ENCODE measurements at regions not wholly inside any gene's neighbourhood (a gene's known extent, or its start where the extent isn't known, plus 50 kb on each side); places are given as distances from the start of the nearest gene placed in this dataset.

DNA sequence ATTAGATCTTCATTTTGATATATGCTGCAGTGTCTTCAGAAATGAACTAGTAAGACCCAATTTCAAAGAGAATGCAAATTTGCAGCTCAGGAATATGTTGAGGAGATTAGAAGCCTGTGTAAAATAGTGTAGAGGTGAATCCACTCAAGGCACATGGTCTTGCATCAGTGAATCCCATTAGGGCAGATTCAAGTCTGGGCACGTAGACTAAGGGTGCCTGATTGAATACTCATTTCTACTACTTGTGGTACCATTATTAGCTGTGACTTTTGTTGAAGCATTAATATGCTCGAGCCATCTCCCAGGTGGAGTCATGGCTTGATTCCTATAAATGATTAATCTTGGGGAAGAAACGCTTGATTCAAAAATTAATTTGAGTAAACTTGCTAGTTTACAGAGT is 129.4 kb downstream of the AKAP11 start:
- H4K20me1 ChIP-seq (ENCODE audit: insufficient read depth), result no peaks in the 10 kb centered on the region
- no peak overlapping the region for H3K9ac ChIP-seq (ENCODE audit: low read length)
- H3K4me2 ChIP-seq (ENCODE audit: low read length), result no peak overlapping the region
- TF ChIP-seq MXI1 (conservative IDR thresholded peaks at IDR 0.05; ENCODE audit: poor library complexity, severe bottlenecking) (no peak), REST (IDR thresholded peaks at IDR 0.05; ENCODE audit: borderline replicate concordance) (no peak), EZH2 (IDR thresholded peaks at IDR 0.05; ENCODE audit: borderline replicate concordance, insufficient read depth, low read length, poor library complexity, severe bottlenecking) (no peak), RAD21 (conservative IDR thresholded peaks at IDR 0.05) (no peak)
- no peaks in the 10 kb centered on the region for H3K79me2 ChIP-seq (replicated peaks; ENCODE audit: insufficient read depth, low read length)
- no peaks in the 10 kb centered on the region for H3K27me3 ChIP-seq (ENCODE audit: insufficient read depth, low read depth, low read length)
- no peak overlapping the region for H3K27ac ChIP-seq (ENCODE audit: low read length)
- no peaks in the 10 kb centered on the region for H3K9me2 ChIP-seq (ENCODE audit: insufficient read depth, low read length)
- H2AFZ ChIP-seq (ENCODE audit: low read depth, low read length), result no peak overlapping the region
- H3F3A ChIP-seq (ENCODE audit: insufficient read depth, low read length, poor library complexity, severe bottlenecking), result no peaks in the 10 kb centered on the region
- no peaks in the 10 kb centered on the region for H3K36me3 ChIP-seq (ENCODE audit: insufficient read depth, low read length)
- H3K9me3 ChIP-seq (ENCODE audit: low read length), result no peaks in the 10 kb centered on the region
- H3K4me3 ChIP-seq (ENCODE audit: low read length), result no peak overlapping the region

- Histone ChIP-seq H3K27ac (ENCODE audit: low read length) (no peak overlapping the region), H4K20me1 (ENCODE audit: insufficient read depth) (no peaks in the 10 kb centered on the region), H3K4me2 (ENCODE audit: low read length) (no peak overlapping the region), H3K9me2 (ENCODE audit: insufficient read depth, low read length) (no peaks in the 10 kb centered on the region), H2AFZ (ENCODE audit: low read depth, low read length) (no peak overlapping the region), H3K36me3 (ENCODE audit: insufficient read depth, low read length) (no peaks in the 10 kb centered on the region), H3K9ac (ENCODE audit: low read length) (no peak overlapping the region), H3K4me3 (ENCODE audit: low read length) (no peak overlapping the region), H3F3A (ENCODE audit: insufficient read depth, low read length, poor library complexity, severe bottlenecking) (no peaks in the 10 kb centered on the region), H3K27me3 (ENCODE audit: insufficient read depth, low read depth, low read length) (no peaks in the 10 kb centered on the region), H3K9me3 (ENCODE audit: low read length) (no peaks in the 10 kb centered on the region), H3K79me2 (replicated peaks; ENCODE audit: insufficient read depth, low read length) (no peaks in the 10 kb centered on the region)
- TF ChIP-seq, protein P1, sequence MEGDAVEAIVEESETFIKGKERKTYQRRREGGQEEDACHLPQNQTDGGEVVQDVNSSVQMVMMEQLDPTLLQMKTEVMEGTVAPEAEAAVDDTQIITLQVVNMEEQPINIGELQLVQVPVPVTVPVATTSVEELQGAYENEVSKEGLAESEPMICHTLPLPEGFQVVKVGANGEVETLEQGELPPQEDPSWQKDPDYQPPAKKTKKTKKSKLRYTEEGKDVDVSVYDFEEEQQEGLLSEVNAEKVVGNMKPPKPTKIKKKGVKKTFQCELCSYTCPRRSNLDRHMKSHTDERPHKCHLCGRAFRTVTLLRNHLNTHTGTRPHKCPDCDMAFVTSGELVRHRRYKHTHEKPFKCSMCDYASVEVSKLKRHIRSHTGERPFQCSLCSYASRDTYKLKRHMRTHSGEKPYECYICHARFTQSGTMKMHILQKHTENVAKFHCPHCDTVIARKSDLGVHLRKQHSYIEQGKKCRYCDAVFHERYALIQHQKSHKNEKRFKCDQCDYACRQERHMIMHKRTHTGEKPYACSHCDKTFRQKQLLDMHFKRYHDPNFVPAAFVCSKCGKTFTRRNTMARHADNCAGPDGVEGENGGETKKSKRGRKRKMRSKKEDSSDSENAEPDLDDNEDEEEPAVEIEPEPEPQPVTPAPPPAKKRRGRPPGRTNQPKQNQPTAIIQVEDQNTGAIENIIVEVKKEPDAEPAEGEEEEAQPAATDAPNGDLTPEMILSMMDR (IDR thresholded peaks at IDR 0.05; ENCODE audit: poor library complexity, severe bottlenecking), result no peak
- TF ChIP-seq EP300 (conservative IDR thresholded peaks at IDR 0.05; ENCODE audit: poor library complexity, severe bottlenecking) (no peak), SMC3 (conservative IDR thresholded peaks at IDR 0.05; ENCODE audit: poor library complexity) (no peak), RAD21 (conservative IDR thresholded peaks at IDR 0.05) (no peak), REST (IDR thresholded peaks at IDR 0.05; ENCODE audit: borderline replicate concordance) (no peak), POLR2AphosphoS5 (IDR thresholded peaks at IDR 0.05) (no peak), MXI1 (conservative IDR thresholded peaks at IDR 0.05; ENCODE audit: poor library complexity, severe bottlenecking) (no peak), TAF1 (IDR thresholded peaks at IDR 0.05; ENCODE audit: low read depth) (no peak), EZH2 (IDR thresholded peaks at IDR 0.05; ENCODE audit: borderline replicate concordance, insufficient read depth, low read length, poor library complexity, severe bottlenecking) (no peak)
Observed at GRCh38 chr13:42405665-42406390, 133.9 kb downstream of the AKAP11 start.

All from neural cell (in vitro differentiated cells).